WI38 (cell line): ENCODE measurements at regions not wholly inside any gene's neighbourhood (a gene's known extent, or its start where the extent isn't known, plus 50 kb on each side); places are given as distances from the start of the nearest gene placed in this dataset.

Source experiments
- H3K4me3 ChIP-seq: 2 replicates; pipeline ENCODE4 v1.5.1; 2011; ENCODE audit warnings: low read depth, mild to moderate bottlenecking, control low read depth, low read length
- CTCF ChIP-seq: IDR thresholded peaks from 2 replicates; pipeline ENCODE4 v1.5.1; 2012; ENCODE audit warnings: low read depth, mild to moderate bottlenecking, control low read depth, low read length

GRCh38 chr5:142542078-142542477 lies 143.8 kb downstream of the FGF1 start:
- no peak for TF ChIP-seq CTCF
- no peak overlapping the region for H3K4me3 ChIP-seq

DNA sequence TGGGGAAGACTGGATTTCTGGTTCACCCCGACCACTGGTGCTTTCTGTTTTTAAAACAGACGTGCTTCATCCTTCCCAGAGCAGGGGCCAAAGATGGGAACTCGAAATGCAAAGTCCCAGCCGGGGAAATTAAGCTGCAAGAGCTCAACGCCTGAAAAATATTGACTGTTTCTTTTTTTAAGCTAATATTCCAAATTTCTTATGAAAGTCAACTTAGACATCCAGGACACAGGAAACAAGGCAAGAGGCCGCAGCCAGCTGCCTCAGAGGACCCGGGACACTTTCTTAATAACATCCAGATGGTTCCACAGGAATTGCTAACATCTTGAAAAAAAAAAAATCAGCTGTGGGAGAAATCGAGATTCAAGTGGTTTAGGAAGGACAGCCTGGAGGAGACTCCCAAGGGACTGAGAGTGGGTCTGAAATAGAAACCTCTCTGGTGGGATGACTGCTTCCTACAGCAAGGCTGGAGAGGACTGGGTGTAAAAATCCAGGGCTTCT lies 144.9 kb downstream of the FGF1 start:
- H3K4me3 ChIP-seq = 0 out of 2 replicates have a peak overlapping the region, but pooled peaks have one; percentile 8
- no peak for TF ChIP-seq CTCF

GRCh38 chr5:142539154-142539740 lies 146.6 kb downstream of the FGF1 start:
- no peak for TF ChIP-seq CTCF
- no peak overlapping the region for H3K4me3 ChIP-seq

GRCh38 chr5:142537938-142538337 lies 148.0 kb downstream of the FGF1 start:
- no peak overlapping the region for H3K4me3 ChIP-seq
- TF ChIP-seq CTCF = no peak

GRCh38 chr5:142532781-142533176 lies 153.1 kb downstream of the FGF1 start:
- no peak for TF ChIP-seq CTCF
- H3K4me3 ChIP-seq = no peak overlapping the region

DNA sequence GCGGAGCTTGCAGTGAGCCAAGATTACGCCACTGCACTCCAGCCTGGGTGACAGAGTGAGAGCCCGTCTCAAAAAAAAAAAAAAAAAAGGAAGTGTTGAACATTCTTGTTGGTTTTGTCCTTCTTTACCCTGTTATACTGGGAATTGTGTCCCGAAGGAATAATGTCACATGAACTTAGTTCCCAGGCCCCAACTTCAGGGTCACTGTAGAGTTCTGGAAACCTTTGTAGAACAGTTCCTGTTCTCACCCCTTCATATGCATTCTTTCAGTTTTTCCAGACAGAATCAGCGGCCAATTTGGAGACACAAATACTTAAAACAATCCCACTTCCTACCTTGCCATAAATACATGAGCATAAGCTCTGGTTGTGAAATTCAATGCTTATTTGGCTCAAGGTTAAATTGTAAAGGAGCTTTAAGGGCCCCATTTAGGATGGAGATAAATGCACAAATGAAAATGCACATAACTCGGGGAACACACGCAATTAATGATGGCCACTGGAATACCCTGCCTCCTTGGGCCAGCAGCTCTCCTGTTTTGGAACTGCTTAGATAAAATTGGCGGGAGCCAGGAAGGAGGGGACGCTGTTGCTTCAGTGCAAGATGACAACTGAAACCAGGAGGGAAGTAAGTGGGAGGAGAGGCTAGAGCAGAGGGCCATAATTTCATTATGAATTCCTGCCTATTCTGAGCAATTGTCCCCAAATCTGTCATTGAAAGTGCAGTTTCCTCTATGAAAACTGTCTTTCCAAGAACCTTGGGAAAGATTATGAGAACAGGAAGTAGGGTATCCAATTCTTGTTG lies 153.7 kb downstream of the FGF1 start:
- no peak overlapping the region for H3K4me3 ChIP-seq
- no peak for TF ChIP-seq CTCF

GRCh38 chr5:142530904-142531303 lies 155.0 kb downstream of the FGF1 start:
- TF ChIP-seq CTCF = no peak
- H3K4me3 ChIP-seq = no peak overlapping the region
